Astrocyte of the cerebellum (primary cell): ENCODE measurements at regions not wholly inside any gene's neighbourhood (a gene's known extent, or its start where the extent isn't known, plus 50 kb on each side); places are given as distances from the start of the nearest gene placed in this dataset.
A peak's percentile ranks its signal among the peaks of the same experiment; 100 is the strongest.

ENCODE experiments used
- DNase-seq: peaks from one replicate; pipeline ENCODE4 v3.0.0-alpha.2; 2011; ENCODE audit warnings: low read depth
- H3K4me3 ChIP-seq: 2 replicates; pipeline ENCODE4 v1.5.1; 2011; ENCODE audit warnings: mild to moderate bottlenecking, low read depth, low read length, moderate library complexity
- in situ Hi-C: cut with HindIII; loops from 2 replicates; pipeline ENCODE4 v1.10.0; 2017; ENCODE audit warnings: low sequenced_read_pairs
- TF ChIP-seq, protein P1 (sequence below): IDR thresholded peaks from 2 replicates; pipeline ENCODE4 v1.5.1; 2012; ENCODE audit warnings: low read length, low read depth, moderate library complexity, mild to moderate bottlenecking; ENCODE audit errors: missing control alignments

GRCh38 chr17:55582897-55583296 is 71.6 kb upstream of the SMIM36 start:
- TF ChIP-seq, protein P1, sequence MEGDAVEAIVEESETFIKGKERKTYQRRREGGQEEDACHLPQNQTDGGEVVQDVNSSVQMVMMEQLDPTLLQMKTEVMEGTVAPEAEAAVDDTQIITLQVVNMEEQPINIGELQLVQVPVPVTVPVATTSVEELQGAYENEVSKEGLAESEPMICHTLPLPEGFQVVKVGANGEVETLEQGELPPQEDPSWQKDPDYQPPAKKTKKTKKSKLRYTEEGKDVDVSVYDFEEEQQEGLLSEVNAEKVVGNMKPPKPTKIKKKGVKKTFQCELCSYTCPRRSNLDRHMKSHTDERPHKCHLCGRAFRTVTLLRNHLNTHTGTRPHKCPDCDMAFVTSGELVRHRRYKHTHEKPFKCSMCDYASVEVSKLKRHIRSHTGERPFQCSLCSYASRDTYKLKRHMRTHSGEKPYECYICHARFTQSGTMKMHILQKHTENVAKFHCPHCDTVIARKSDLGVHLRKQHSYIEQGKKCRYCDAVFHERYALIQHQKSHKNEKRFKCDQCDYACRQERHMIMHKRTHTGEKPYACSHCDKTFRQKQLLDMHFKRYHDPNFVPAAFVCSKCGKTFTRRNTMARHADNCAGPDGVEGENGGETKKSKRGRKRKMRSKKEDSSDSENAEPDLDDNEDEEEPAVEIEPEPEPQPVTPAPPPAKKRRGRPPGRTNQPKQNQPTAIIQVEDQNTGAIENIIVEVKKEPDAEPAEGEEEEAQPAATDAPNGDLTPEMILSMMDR: no peak
- in situ Hi-C loops: no loop called here
- DNase-seq: no peak
- H3K4me3 ChIP-seq: no peak overlapping the region

GRCh38 chr17:55580596-55581133 is 69.4 kb upstream of the SMIM36 start:
- TF ChIP-seq, protein P1: no peak
- no peak for DNase-seq
- in situ Hi-C loops: no loop called here
- H3K4me3 ChIP-seq: no peak overlapping the region

DNA sequence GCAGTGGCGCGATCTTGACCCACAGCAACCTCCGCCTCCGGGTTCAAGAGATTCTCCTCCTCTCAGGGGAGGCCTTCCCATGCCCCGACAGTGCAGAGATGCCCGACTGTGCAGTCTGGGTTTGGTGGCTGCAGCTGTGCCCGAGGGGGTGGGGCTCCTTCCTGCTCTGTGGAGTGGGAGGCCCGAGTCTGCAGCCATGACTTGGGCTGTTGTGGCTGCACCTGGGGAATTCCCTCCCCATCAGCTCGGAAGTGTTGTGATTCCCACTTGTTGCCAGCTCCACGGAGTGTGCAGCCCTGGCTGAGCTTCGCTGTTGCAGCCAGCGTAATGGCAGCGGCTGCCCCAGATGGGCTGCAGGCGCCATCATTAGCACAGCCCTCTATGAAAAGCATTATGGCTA is 66.4 kb upstream of the SMIM36 start:
- TF ChIP-seq, protein P1: no peak
- H3K4me3 ChIP-seq: no peak overlapping the region
- in situ Hi-C loops: no loop called here
- DNase-seq: no peak

- in situ Hi-C loops: no loop called here
- H3K4me3 ChIP-seq: peak overlapping the region; percentile 10
- TF ChIP-seq, protein P1: no peak
- peak; percentile 57 for DNase-seq
Observed at GRCh38 chr17:55576996-55577586, 65.8 kb upstream of the SMIM36 start.

- in situ Hi-C loops: no loop called here
- no peak overlapping the region for H3K4me3 ChIP-seq
- TF ChIP-seq, protein P1: no peak
- peak; percentile 9 for DNase-seq
Observed at GRCh38 chr17:55576237-55576995, 65.2 kb upstream of the SMIM36 start.

DNA sequence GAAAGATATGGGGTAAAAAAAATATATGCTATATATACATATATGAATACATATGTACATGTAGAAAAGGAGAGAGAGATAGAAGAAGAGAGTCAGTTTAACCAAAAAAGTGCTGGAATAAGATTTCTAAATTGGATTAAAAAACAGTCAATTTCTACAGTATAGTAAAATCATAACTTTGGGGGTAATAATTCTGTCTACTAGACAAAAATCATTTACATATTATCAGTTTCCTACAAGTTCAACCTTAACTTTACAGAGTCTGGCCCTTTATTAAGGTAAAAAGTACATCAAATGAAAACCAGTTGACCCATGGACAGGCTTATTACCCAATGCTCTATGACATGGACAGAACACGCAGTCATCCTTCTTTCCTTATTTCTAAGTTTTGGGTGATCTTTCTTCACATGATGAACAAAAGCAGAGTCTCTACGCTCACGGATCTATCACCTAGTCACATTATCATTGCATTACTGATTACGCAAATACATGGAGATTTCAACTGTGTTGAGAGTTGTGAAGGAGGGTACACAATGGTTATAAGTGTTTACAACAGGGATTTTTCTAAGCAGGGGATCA is 63.9 kb upstream of the SMIM36 start:
- DNase-seq: no peak
- TF ChIP-seq, protein P1: no peak
- no peak overlapping the region for H3K4me3 ChIP-seq
- in situ Hi-C loops: no loop called here
